Thymus (tissue), 11 donors: ENCODE measurements at regions not wholly inside any gene's neighbourhood (a gene's known extent, or its start where the extent isn't known, plus 50 kb on each side); places are given as distances from the start of the nearest gene placed in this dataset.

ENCODE experiments used
- DNase-seq, 9 donors: peaks; one replicate each; pipeline ENCODE4 v3.0.0-alpha.2; 2013; ENCODE audit warnings: low spot score in 9 of 9, low read depth in 6 of 9, missing footprints in 1 of 9
- H3K27ac ChIP-seq, 2 donors: one replicate each; pipeline ENCODE4 v1.5.1; 2013; ENCODE audit warnings: control low read depth in 1 of 2, low read depth in 1 of 2, low read length in 1 of 2, mild to moderate bottlenecking in 1 of 2, moderate library complexity in 1 of 2
- H3K27me3 ChIP-seq, 2 donors: one replicate each; pipeline ENCODE4 v1.5.1; 2013; ENCODE audit warnings: low read length in 1 of 2; ENCODE audit not compliant: control insufficient read depth in 2 of 2, insufficient read depth in 1 of 2
- H3K36me3 ChIP-seq, 2 donors: one replicate each; pipeline ENCODE4 v1.5.1; 2013; ENCODE audit warnings: low read length in 1 of 2, mild to moderate bottlenecking in 1 of 2, moderate library complexity in 1 of 2; ENCODE audit not compliant: control insufficient read depth in 2 of 2, insufficient read depth in 2 of 2
- H3K4me1 ChIP-seq, 2 donors: one replicate each; pipeline ENCODE4 v1.5.1; 2013; ENCODE audit warnings: low read length in 2 of 2; ENCODE audit not compliant: control insufficient read depth in 2 of 2, insufficient read depth in 2 of 2
- H3K4me3 ChIP-seq, 2 donors: one replicate each; pipeline ENCODE4 v1.5.1; 2013; ENCODE audit warnings: low read length in 2 of 2, control low read depth in 1 of 2, mild to moderate bottlenecking in 1 of 2
- H3K9me3 ChIP-seq, 2 donors: one replicate each; pipeline ENCODE4 v1.5.1; 2013; ENCODE audit warnings: low read length in 1 of 2, mild to moderate bottlenecking in 1 of 2; ENCODE audit not compliant: control insufficient read depth in 2 of 2, insufficient read depth in 1 of 2
- WGBS: extraction: QIAGEN DNeasy Blood & Tissue Kit; methylation state at CpG from one replicate; pipeline ENCODE4 v1.1.7; 2013; 5-methylcytosine and 5-hydroxymethylcytosine counted together
- donor health status: healthy.

DNA sequence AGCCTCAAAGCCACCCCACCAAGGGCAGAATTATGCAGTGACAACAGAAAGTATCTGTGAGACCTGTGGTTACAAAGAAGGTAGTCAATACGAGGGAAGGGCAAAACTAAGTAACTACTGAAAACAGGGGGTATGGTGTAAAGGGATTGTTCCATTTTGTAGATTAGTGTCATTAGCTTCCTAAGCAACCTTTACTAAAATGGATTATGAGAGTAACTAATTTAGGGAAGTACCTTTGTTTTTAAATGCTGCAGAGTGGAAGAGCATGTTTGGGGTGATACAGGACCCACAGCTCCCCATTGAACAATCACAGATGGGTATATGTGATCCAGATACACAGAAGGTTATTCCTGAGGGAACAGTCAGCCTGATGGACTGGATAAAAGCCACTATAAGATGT, 51.3 kb upstream of the TAC1 start:
- WGBS: 77% methylated on average over 1 of the region's 1 CpG

More for the DNA sequence above, 51.3 kb upstream of the TAC1 start:
- no peaks in the 10 kb centered on the region for H3K27me3 ChIP-seq
- no peak overlapping the region for H3K4me3 ChIP-seq
- DNase-seq: no peak
- H3K9me3 ChIP-seq: no peaks in the 10 kb centered on the region
- no peaks in the 10 kb centered on the region for H3K4me1 ChIP-seq
- H3K36me3 ChIP-seq: no peaks in the 10 kb centered on the region
- H3K27ac ChIP-seq: no peak overlapping the region
